Mesendoderm (in vitro differentiated cells): ENCODE measurements at regions not wholly inside any gene's neighbourhood (a gene's known extent, or its start where the extent isn't known, plus 50 kb on each side); places are given as distances from the start of the nearest gene placed in this dataset.
A peak's percentile ranks its signal among the peaks of the same experiment; 100 is the strongest.
"Not testable (repeated sequence)": the region's sequence is repeated elsewhere in the genome, so short reads cannot be mapped to it uniquely, and the experiment has no call there.

Source experiments
- DNase-seq: peaks from one replicate; pipeline ENCODE4 v3.0.0; 2013
- H2AK5ac ChIP-seq: 2 replicates; pipeline ENCODE4 v1.6.1; 2013; ENCODE audit warnings: low read length, inconsistent platforms
- H2BK120ac ChIP-seq: 2 replicates; pipeline ENCODE4 v1.6.1; 2013; ENCODE audit warnings: low read depth, mild to moderate bottlenecking, low read length, moderate library complexity, mixed read lengths
- H2BK15ac ChIP-seq: replicated peaks from 2 replicates; pipeline ENCODE4 v1.6.1; 2013; ENCODE audit warnings: low read depth, mild to moderate bottlenecking, moderate library complexity
- H2BK5ac ChIP-seq: 2 replicates; pipeline ENCODE4 v1.6.1; 2013; ENCODE audit warnings: low read length, inconsistent platforms
- H3K18ac ChIP-seq: 2 replicates; pipeline ENCODE4 v1.6.1; 2013; ENCODE audit warnings: mild to moderate bottlenecking, low read length, mixed read lengths
- H3K23ac ChIP-seq: one replicate; pipeline ENCODE4 v1.6.1; 2013; ENCODE audit warnings: low read length
- H3K27ac ChIP-seq: 2 replicates; pipeline ENCODE4 v1.5.1; 2013; ENCODE audit warnings: low read depth, mild to moderate bottlenecking, inconsistent platforms, low read length, moderate library complexity
- H3K27me3 ChIP-seq: 2 replicates; pipeline ENCODE4 v1.6.1; 2013; ENCODE audit warnings: low read length, control low read depth, mild to moderate bottlenecking, inconsistent platforms; ENCODE audit not compliant: insufficient read depth, poor library complexity
- H3K36me3 ChIP-seq: 2 replicates; pipeline ENCODE4 v1.6.1; 2013; ENCODE audit warnings: low read length, inconsistent platforms; ENCODE audit not compliant: control insufficient read depth, insufficient read depth
- H3K4ac ChIP-seq: one replicate; pipeline ENCODE4 v1.6.1; 2013; ENCODE audit warnings: low read depth, mild to moderate bottlenecking, low read length, moderate library complexity
- H3K4me1 ChIP-seq: 2 replicates; pipeline ENCODE4 v1.6.1; 2013; ENCODE audit warnings: low read depth, low read length, inconsistent platforms; ENCODE audit not compliant: control insufficient read depth
- H3K4me2 ChIP-seq: 2 replicates; pipeline ENCODE4 v1.6.1; 2013; ENCODE audit warnings: low read length
- H3K4me3 ChIP-seq: 2 replicates; pipeline ENCODE4 v1.5.1; 2013; ENCODE audit warnings: mild to moderate bottlenecking, low read length
- H3K56ac ChIP-seq: one replicate; pipeline ENCODE4 v1.6.1; 2013; ENCODE audit warnings: low read length
- H3K79me1 ChIP-seq: 2 replicates; pipeline ENCODE4 v1.6.1; 2013; ENCODE audit warnings: low read length, inconsistent platforms
- H3K79me2 ChIP-seq: 2 replicates; pipeline ENCODE4 v1.6.1; 2013; ENCODE audit warnings: mild to moderate bottlenecking, low read length; ENCODE audit not compliant: control insufficient read depth, insufficient read depth
- H3K9ac ChIP-seq: 2 replicates; pipeline ENCODE4 v1.6.1; 2013; ENCODE audit warnings: low read length, inconsistent platforms
- H4K5ac ChIP-seq: one replicate; pipeline ENCODE4 v1.6.1; 2013; ENCODE audit warnings: low read length
- H4K8ac ChIP-seq: one replicate; pipeline ENCODE4 v1.6.1; 2013; ENCODE audit warnings: low read depth, mild to moderate bottlenecking, control low read depth, low read length, moderate library complexity
- WGBS: extraction: QIAGEN DNeasy Blood & Tissue Kit; methylation state at CpG from one replicate; pipeline ENCODE4 v1.1.7; 2013; ENCODE audit warnings: low lambda C conversion rate, missing lambda C conversion rate; ENCODE audit not compliant: insufficient coverage; ENCODE audit errors: extremely low coverage; 5-methylcytosine and 5-hydroxymethylcytosine counted together

- no peaks in the 10 kb centered on the region for H3K79me2 ChIP-seq
- H3K56ac ChIP-seq = no peak overlapping the region
- H3K23ac ChIP-seq = no peak overlapping the region
- no peak overlapping the region for H3K4me3 ChIP-seq
- H3K4ac ChIP-seq = no peak overlapping the region
- H3K18ac ChIP-seq = no peak overlapping the region
- H2BK5ac ChIP-seq = no peak overlapping the region
- no peak overlapping the region for H4K5ac ChIP-seq
- H3K27me3 ChIP-seq = no peaks in the 10 kb centered on the region
- no CpG with 5 or more reads among the region's 3 CpGs for WGBS
- no peaks in the 10 kb centered on the region for H3K4me1 ChIP-seq
- H3K36me3 ChIP-seq = no peaks in the 10 kb centered on the region
- H3K4me2 ChIP-seq = no peak overlapping the region
- no peak overlapping the region for H2AK5ac ChIP-seq
- no peak overlapping the region for H2BK15ac ChIP-seq
- H4K8ac ChIP-seq = no peak overlapping the region
- no peak overlapping the region for H3K27ac ChIP-seq
- no peaks in the 10 kb centered on the region for H3K79me1 ChIP-seq
- no peak overlapping the region for H3K9ac ChIP-seq
- no peak overlapping the region for H2BK120ac ChIP-seq
- DNase-seq = peak; percentile 4
These were observed 523.0 kb upstream of the FOXG1 start for GRCh38 chr14:28243600-28243999.

- H3K79me1 ChIP-seq = no peaks in the 10 kb centered on the region
- H2BK120ac ChIP-seq = no peak overlapping the region
- no peak overlapping the region for H3K56ac ChIP-seq
- H3K23ac ChIP-seq = no peak overlapping the region
- no peaks in the 10 kb centered on the region for H3K4me1 ChIP-seq
- H3K79me2 ChIP-seq = no peaks in the 10 kb centered on the region
- H2BK5ac ChIP-seq = no peak overlapping the region
- no peak overlapping the region for H3K9ac ChIP-seq
- H3K4me2 ChIP-seq = no peak overlapping the region
- no peak overlapping the region for H3K18ac ChIP-seq
- no peaks in the 10 kb centered on the region for H3K27me3 ChIP-seq
- H4K8ac ChIP-seq = no peak overlapping the region
- H3K4me3 ChIP-seq = no peak overlapping the region
- H4K5ac ChIP-seq = no peak overlapping the region
- H2BK15ac ChIP-seq = no peak overlapping the region
- no CpG with 5 or more reads among the region's 1 CpG for WGBS
- H2AK5ac ChIP-seq = no peak overlapping the region
- no peaks in the 10 kb centered on the region for H3K36me3 ChIP-seq
- H3K27ac ChIP-seq = no peak overlapping the region
- no peak for DNase-seq
- H3K4ac ChIP-seq = no peak overlapping the region
These were observed 521.4 kb upstream of the FOXG1 start for GRCh38 chr14:28245216-28245615.

GRCh38 chr14:28247491-28247890 is 519.1 kb upstream of the FOXG1 start:
- DNase-seq = no peak
- no peak overlapping the region for H3K4me2 ChIP-seq
- no peak overlapping the region for H4K5ac ChIP-seq
- H3K4me3 ChIP-seq = no peak overlapping the region
- H2BK120ac ChIP-seq = no peak overlapping the region
- no peak overlapping the region for H4K8ac ChIP-seq
- no peaks in the 10 kb centered on the region for H3K27me3 ChIP-seq
- H2AK5ac ChIP-seq = no peak overlapping the region
- H3K18ac ChIP-seq = no peak overlapping the region
- no peak overlapping the region for H3K56ac ChIP-seq
- H3K36me3 ChIP-seq = no peaks in the 10 kb centered on the region
- WGBS = no CpG with 5 or more reads among the region's 1 CpG
- no peak overlapping the region for H3K27ac ChIP-seq
- H3K79me1 ChIP-seq = no peaks in the 10 kb centered on the region
- no peak overlapping the region for H3K4ac ChIP-seq
- H2BK5ac ChIP-seq = no peak overlapping the region
- no peak overlapping the region for H2BK15ac ChIP-seq
- H3K9ac ChIP-seq = no peak overlapping the region
- no peak overlapping the region for H3K23ac ChIP-seq
- H3K79me2 ChIP-seq = no peaks in the 10 kb centered on the region
- H3K4me1 ChIP-seq = no peaks in the 10 kb centered on the region

- H3K4me3 ChIP-seq, H3K79me1 ChIP-seq, H3K4me2 ChIP-seq, H3K27me3 ChIP-seq, H3K18ac ChIP-seq, H3K79me2 ChIP-seq, H3K23ac ChIP-seq, H3K27ac ChIP-seq, H2BK5ac ChIP-seq, H3K36me3 ChIP-seq, H2BK120ac ChIP-seq, H4K8ac ChIP-seq, H3K4ac ChIP-seq, H3K4me1 ChIP-seq, H3K56ac ChIP-seq, DNase-seq, H4K5ac ChIP-seq, H3K9ac ChIP-seq, H2BK15ac ChIP-seq, H2AK5ac ChIP-seq: not testable (repeated sequence)
- no CpG with 5 or more reads among the region's 3 CpGs for WGBS
These were observed 514.5 kb upstream of the FOXG1 start for GRCh38 chr14:28252124-28252523.

GRCh38 chr14:28254768-28255167 is 511.8 kb upstream of the FOXG1 start:
- Histone ChIP-seq H3K9ac (no peak overlapping the region), H2BK5ac (no peak overlapping the region), H3K4me3 (no peak overlapping the region), H3K56ac (no peak overlapping the region), H3K36me3 (no peaks in the 10 kb centered on the region), H3K4ac (no peak overlapping the region), H2BK120ac (no peak overlapping the region), H3K79me2 (no peaks in the 10 kb centered on the region), H3K4me1 (no peaks in the 10 kb centered on the region), H3K4me2 (no peak overlapping the region), H3K27me3 (no peaks in the 10 kb centered on the region), H3K27ac (no peak overlapping the region), H2BK15ac (no peak overlapping the region), H3K79me1 (no peaks in the 10 kb centered on the region), H4K5ac (no peak overlapping the region), H3K23ac (no peak overlapping the region), H2AK5ac (no peak overlapping the region), H3K18ac (no peak overlapping the region), H4K8ac (no peak overlapping the region)
- DNase-seq = no peak
- WGBS = no CpG with 5 or more reads among the region's 1 CpG

- no CpG with 5 or more reads among the region's 29 CpGs for WGBS
- Histone ChIP-seq H3K4me1 (no peaks in the 10 kb centered on the region), H4K5ac (no peak overlapping the region), H3K56ac (no peak overlapping the region), H2AK5ac (no peak overlapping the region), H3K79me2 (no peaks in the 10 kb centered on the region), H3K4me3 (no peak overlapping the region), H3K4me2 (no peak overlapping the region), H3K27me3 (no peaks in the 10 kb centered on the region), H3K79me1 (no peaks in the 10 kb centered on the region), H3K18ac (no peak overlapping the region), H3K9ac (no peak overlapping the region), H3K23ac (no peak overlapping the region), H4K8ac (no peak overlapping the region), H3K27ac (no peak overlapping the region), H3K4ac (no peak overlapping the region), H2BK5ac (no peak overlapping the region), H3K36me3 (no peaks in the 10 kb centered on the region), H2BK15ac (no peak overlapping the region), H2BK120ac (no peak overlapping the region)
- DNase-seq = no peak
These were observed 502.3 kb upstream of the FOXG1 start for GRCh38 chr14:28264306-28264705.
